ENCODE measurements at regions not wholly inside any gene's neighbourhood (a gene's known extent, or its start where the extent isn't known, plus 50 kb on each side); places are given as distances from the start of the nearest gene placed in this dataset.

- DNase-seq (ENCODE audit: low read depth), result no peak
- no peaks in the 10 kb centered on the region for H3K27me3 ChIP-seq (ENCODE audit: control insufficient read depth, insufficient read depth, low read length)
- no peaks in the 10 kb centered on the region for H3K36me3 ChIP-seq (ENCODE audit: control insufficient read depth, insufficient read depth, low read length)
- TF ChIP-seq CTCF (IDR thresholded peaks at IDR 0.05; ENCODE audit: insufficient read depth, low read length, severe bottlenecking), result no peak
- FAIRE-seq, result no peak
- no peak overlapping the region for H3K4me3 ChIP-seq (ENCODE audit: low read depth, low read length)
Measured at GRCh38 chr3:174377096-174377495, 482.0 kb upstream of the NAALADL2 start.

GRCh38 chr3:174377684-174378083 is 481.4 kb upstream of the NAALADL2 start:
- FAIRE-seq (no peak), DNase-seq (ENCODE audit: low read depth) (no peak)
- H3K4me3 ChIP-seq (ENCODE audit: low read depth, low read length), result no peak overlapping the region
- no peaks in the 10 kb centered on the region for H3K36me3 ChIP-seq (ENCODE audit: control insufficient read depth, insufficient read depth, low read length)
- no peak for TF ChIP-seq CTCF (IDR thresholded peaks at IDR 0.05; ENCODE audit: insufficient read depth, low read length, severe bottlenecking)
- no peaks in the 10 kb centered on the region for H3K27me3 ChIP-seq (ENCODE audit: control insufficient read depth, insufficient read depth, low read length)

- DNase-seq (ENCODE audit: low read depth) (no peak), FAIRE-seq (no peak)
- Histone ChIP-seq H3K4me3 (ENCODE audit: low read depth, low read length) (no peak overlapping the region), H3K36me3 (ENCODE audit: control insufficient read depth, insufficient read depth, low read length) (no peaks in the 10 kb centered on the region), H3K27me3 (ENCODE audit: control insufficient read depth, insufficient read depth, low read length) (no peaks in the 10 kb centered on the region)
- no peak for TF ChIP-seq CTCF (IDR thresholded peaks at IDR 0.05; ENCODE audit: insufficient read depth, low read length, severe bottlenecking)
Measured at GRCh38 chr3:174382878-174383277, 476.3 kb upstream of the NAALADL2 start.

GRCh38 chr3:174387736-174388135 is 471.4 kb upstream of the NAALADL2 start:
- Histone ChIP-seq H3K4me3 (ENCODE audit: low read depth, low read length) (no peak overlapping the region), H3K27me3 (ENCODE audit: control insufficient read depth, insufficient read depth, low read length) (no peaks in the 10 kb centered on the region), H3K36me3 (ENCODE audit: control insufficient read depth, insufficient read depth, low read length) (no peaks in the 10 kb centered on the region)
- TF ChIP-seq CTCF (IDR thresholded peaks at IDR 0.05; ENCODE audit: insufficient read depth, low read length, severe bottlenecking), result no peak
- no peak for DNase-seq (ENCODE audit: low read depth)
- FAIRE-seq, result no peak

- no peak for TF ChIP-seq CTCF (IDR thresholded peaks at IDR 0.05; ENCODE audit: insufficient read depth, low read length, severe bottlenecking)
- DNase-seq (ENCODE audit: low read depth) (peak; percentile 56), FAIRE-seq (no peak)
- no peak overlapping the region for H3K4me3 ChIP-seq (ENCODE audit: low read depth, low read length)
- no peaks in the 10 kb centered on the region for H3K27me3 ChIP-seq (ENCODE audit: control insufficient read depth, insufficient read depth, low read length)
- no peaks in the 10 kb centered on the region for H3K36me3 ChIP-seq (ENCODE audit: control insufficient read depth, insufficient read depth, low read length)
Measured at GRCh38 chr3:174397848-174398247, 461.3 kb upstream of the NAALADL2 start.

- DNase-seq (ENCODE audit: low read depth) (no peak), FAIRE-seq (no peak)
- Histone ChIP-seq H3K4me3 (ENCODE audit: low read depth, low read length) (no peak overlapping the region), H3K36me3 (ENCODE audit: control insufficient read depth, insufficient read depth, low read length) (no peaks in the 10 kb centered on the region), H3K27me3 (ENCODE audit: control insufficient read depth, insufficient read depth, low read length) (no peaks in the 10 kb centered on the region)
- no peak for TF ChIP-seq CTCF (IDR thresholded peaks at IDR 0.05; ENCODE audit: insufficient read depth, low read length, severe bottlenecking)
Measured at GRCh38 chr3:174398761-174399160, 460.4 kb upstream of the NAALADL2 start.

All from bronchial epithelial cell (primary cell).